CD4-positive, alpha-beta T cell (primary cell): ENCODE measurements at regions not wholly inside any gene's neighbourhood (a gene's known extent, or its start where the extent isn't known, plus 50 kb on each side); places are given as distances from the start of the nearest gene placed in this dataset.

Experiments
- ATAC-seq: fragments of 200-7000 bp; cut with Tn5 transposase; one replicate; pipeline ENCODE4 v1.10.0; 2022; ENCODE audit warnings: mild to moderate bottlenecking; ENCODE audit not compliant: poor library complexity
- CTCF ChIA-PET: fragments of 350-600 bp; sonication (Branson Sonifier 250); formaldehyde crosslinking; loops from one replicate; lab custom pipeline; 2021; ENCODE audit warnings: antibody characterized with exemption, inconsistent platforms; lab: Charles Lee
- POLR2A ChIA-PET: fragments of 350-600 bp; sonication (Branson Sonifier 250); formaldehyde crosslinking; loops from one replicate; lab custom pipeline; 2021; ENCODE audit warnings: antibody characterized with exemption, inconsistent platforms; lab: Charles Lee
- DNase-seq, 14 experiments: peaks; one replicate each; pipeline ENCODE4 v3.0.0-alpha.2; 2013 to 2020; ENCODE audit warnings: mixed read lengths in 2 of 14
- H3K27ac ChIP-seq, 2 donors: one replicate each; pipeline versions ENCODE4 v1.5.1 to v1.7.0; 2013; ENCODE audit warnings: low read length in 2 of 2, low read depth in 1 of 2, mild to moderate bottlenecking in 1 of 2
- H3K27me3 ChIP-seq, 2 experiments: 1 replicate in 1 of 2; 2 replicates in 1 of 2; pipeline versions ENCODE4 v1.6.1 to v1.7.0; 2013; ENCODE audit warnings: low read length in 2 of 2, control low read depth in 1 of 2, mild to moderate bottlenecking in 1 of 2, moderate library complexity in 1 of 2; ENCODE audit not compliant: insufficient read depth in 2 of 2, control insufficient read depth in 1 of 2
- H3K36me3 ChIP-seq: one replicate; pipeline ENCODE4 v1.6.1; 2013; ENCODE audit warnings: low read length, control low read depth; ENCODE audit not compliant: insufficient read depth
- H3K4me1 ChIP-seq: one replicate; pipeline ENCODE4 v1.6.1; 2013; ENCODE audit warnings: low read length, control low read depth; ENCODE audit not compliant: insufficient read depth
- H3K4me3 ChIP-seq: one replicate; pipeline ENCODE4 v1.5.1; 2013; ENCODE audit warnings: mild to moderate bottlenecking, low read length, moderate library complexity
- H3K9me3 ChIP-seq, 2 experiments: 1 replicate in 1 of 2; 2 replicates in 1 of 2; pipeline versions ENCODE4 v1.6.1 to v1.7.0; 2013; ENCODE audit warnings: low read length in 2 of 2, mild to moderate bottlenecking in 2 of 2, control low read depth in 1 of 2, moderate library complexity in 1 of 2; ENCODE audit not compliant: control insufficient read depth in 1 of 2, insufficient read depth in 1 of 2
- H3K27ac Mint-ChIP-seq: one replicate; pipeline ENCODE4 v1.8.0; 2020; ENCODE audit warnings: mixed read lengths
- H3K27me3 Mint-ChIP-seq: one replicate; pipeline ENCODE4 v1.8.0; 2021; ENCODE audit warnings: mixed read lengths
- H3K36me3 Mint-ChIP-seq: one replicate; pipeline ENCODE4 v1.8.0; 2021; ENCODE audit warnings: low read depth, mixed read lengths
- H3K4me1 Mint-ChIP-seq: one replicate; pipeline ENCODE4 v1.8.0; 2021; ENCODE audit warnings: low read depth, mixed read lengths
- H3K4me3 Mint-ChIP-seq: one replicate; pipeline ENCODE4 v1.8.0; 2020; ENCODE audit warnings: mild to moderate bottlenecking, mixed read lengths
- H3K9me3 Mint-ChIP-seq: one replicate; pipeline ENCODE4 v1.8.0; 2020; ENCODE audit warnings: mixed read lengths
- intact Hi-C, 2 experiments: fragments of 100-400 bp; cut with DNase I in 1 of 2; cut with micrococcal nuclease in 1 of 2; formaldehyde crosslinking; loops; one replicate each; pipeline versions ENCODE4 v1.15.1 to v1.9.0; 2023 to 2025; cut with DNase I, micrococcal nuclease
- TF ChIP-seq, protein P1 (sequence below): fragments of 200-600 bp; IDR thresholded peaks from one replicate; pipeline ENCODE4 v1.8.0; 2022; ENCODE audit warnings: antibody characterized with exemption, mild to moderate bottlenecking

DNA sequence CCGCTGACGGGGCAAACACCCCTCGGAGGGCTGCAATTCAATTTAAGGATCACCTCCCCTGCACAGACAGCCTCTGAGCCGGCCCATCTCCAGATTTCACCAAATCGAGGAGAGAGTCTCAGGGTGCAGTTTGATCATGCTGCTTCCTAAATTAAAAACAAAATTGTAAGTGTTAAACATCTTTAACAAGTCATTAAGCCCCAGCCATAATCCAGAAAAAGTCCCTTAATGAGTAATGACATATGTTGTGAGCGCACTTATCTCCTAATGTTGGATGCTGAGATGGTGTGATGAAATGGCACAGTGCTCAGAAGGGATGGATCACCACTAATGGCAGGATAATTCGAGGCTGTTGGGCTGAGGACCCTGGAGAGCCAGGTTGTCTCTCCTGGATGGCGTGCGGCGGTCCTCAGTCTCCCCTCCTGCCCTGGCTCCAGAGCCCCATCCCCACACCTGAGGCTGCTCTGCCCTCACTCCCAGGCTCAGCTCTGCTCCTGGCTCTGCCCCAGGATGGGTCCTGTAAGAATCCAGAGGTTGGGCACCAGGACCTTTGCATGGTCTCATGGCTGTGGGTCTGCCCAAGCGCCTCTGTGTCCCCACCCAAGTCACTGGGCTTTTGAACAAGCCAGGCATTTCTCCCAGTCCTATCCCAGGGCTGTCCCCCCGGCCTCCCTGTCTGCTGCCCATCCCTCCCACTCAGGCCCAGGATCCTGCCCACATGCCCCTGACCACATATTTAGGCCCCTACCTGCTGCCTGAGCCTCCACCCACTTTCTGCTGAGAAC, 224.4 kb upstream of the POU3F1 start:
- Histone ChIP-seq H3K9me3 (peaks cover 0 to 12% of the 10 kb centered on the region in 2 experiments), H3K36me3 (no peaks in the 10 kb centered on the region), H3K27ac (no peak overlapping the region), H3K4me1 (no peaks in the 10 kb centered on the region), H3K4me3 (no peak overlapping the region), H3K27me3 (peaks cover 14 to 23% of the 10 kb centered on the region in 2 experiments)
- ChIA-PET CTCF (no interaction called here), POLR2A (no interaction called here)
- Mint-ChIP-seq H3K27ac (no peak overlapping the region), H3K27me3 (peaks cover 58% of the 10 kb centered on the region), H3K9me3 (no peaks in the 10 kb centered on the region), H3K36me3 (no peaks in the 10 kb centered on the region), H3K4me1 (no peaks in the 10 kb centered on the region), H3K4me3 (no peak overlapping the region)
- intact Hi-C loops, result no loop called here
- ATAC-seq (no peak), DNase-seq (no peak)
- TF ChIP-seq, protein P1, sequence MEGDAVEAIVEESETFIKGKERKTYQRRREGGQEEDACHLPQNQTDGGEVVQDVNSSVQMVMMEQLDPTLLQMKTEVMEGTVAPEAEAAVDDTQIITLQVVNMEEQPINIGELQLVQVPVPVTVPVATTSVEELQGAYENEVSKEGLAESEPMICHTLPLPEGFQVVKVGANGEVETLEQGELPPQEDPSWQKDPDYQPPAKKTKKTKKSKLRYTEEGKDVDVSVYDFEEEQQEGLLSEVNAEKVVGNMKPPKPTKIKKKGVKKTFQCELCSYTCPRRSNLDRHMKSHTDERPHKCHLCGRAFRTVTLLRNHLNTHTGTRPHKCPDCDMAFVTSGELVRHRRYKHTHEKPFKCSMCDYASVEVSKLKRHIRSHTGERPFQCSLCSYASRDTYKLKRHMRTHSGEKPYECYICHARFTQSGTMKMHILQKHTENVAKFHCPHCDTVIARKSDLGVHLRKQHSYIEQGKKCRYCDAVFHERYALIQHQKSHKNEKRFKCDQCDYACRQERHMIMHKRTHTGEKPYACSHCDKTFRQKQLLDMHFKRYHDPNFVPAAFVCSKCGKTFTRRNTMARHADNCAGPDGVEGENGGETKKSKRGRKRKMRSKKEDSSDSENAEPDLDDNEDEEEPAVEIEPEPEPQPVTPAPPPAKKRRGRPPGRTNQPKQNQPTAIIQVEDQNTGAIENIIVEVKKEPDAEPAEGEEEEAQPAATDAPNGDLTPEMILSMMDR, result no peak

DNA sequence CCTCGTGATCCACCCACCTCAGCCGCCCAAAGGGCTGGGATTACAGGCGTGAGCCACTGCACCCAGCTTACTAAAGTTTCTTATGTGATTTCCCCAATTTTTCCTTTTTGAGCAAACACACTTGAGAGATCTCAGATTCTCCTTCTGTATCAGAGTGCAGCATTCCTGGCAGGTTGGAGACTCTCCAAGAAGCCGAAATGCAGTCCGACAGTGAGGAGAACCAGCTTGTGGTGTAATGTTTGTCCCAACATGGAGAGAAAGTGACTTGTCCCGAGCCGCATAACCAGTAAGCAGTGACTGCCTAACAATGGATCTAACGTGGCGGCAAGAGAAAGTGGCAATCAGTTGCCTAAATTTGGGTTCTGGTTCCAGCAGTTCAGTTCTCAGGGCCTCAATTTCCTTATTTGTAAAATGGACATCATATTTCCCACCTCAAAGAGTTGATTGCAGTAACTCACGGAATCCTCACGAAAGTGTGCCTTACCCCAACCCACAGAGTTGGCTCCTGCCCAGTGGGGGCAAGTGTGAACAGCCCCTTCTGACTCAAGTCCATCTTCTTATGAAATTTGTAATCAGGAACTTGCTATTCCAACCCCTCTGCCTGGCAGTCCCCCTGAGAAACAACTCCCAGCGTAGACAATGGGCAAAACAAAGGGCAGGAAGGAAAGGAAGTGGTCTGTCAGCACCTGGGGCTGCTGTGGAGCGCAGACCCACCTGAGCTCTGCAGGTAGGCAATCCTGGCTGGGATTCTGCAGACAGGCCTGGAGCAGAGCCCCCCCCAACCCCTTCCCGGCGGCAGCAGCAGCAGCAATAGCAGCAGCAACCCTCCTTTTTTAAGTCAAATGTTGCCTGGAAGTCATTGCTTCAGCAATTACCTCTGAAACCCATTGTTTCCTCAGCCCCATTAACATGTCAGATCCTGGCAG, 223.6 kb upstream of the POU3F1 start:
- intact Hi-C loops, result no loop called here
- Histone ChIP-seq H3K4me3 (no peak overlapping the region), H3K36me3 (no peaks in the 10 kb centered on the region), H3K9me3 (peaks cover 0 to 10% of the 10 kb centered on the region in 2 experiments), H3K4me1 (no peaks in the 10 kb centered on the region), H3K27ac (no peak overlapping the region), H3K27me3 (peaks cover 14 to 23% of the 10 kb centered on the region in 2 experiments)
- H3K36me3 Mint-ChIP-seq, result no peaks in the 10 kb centered on the region
- DNase-seq (no peak), ATAC-seq (no peak)
- no peak overlapping the region for H3K4me3 Mint-ChIP-seq
- ChIA-PET POLR2A (no interaction called here), CTCF (no interaction called here)
- TF ChIP-seq, protein P1, result no peak
- H3K27ac Mint-ChIP-seq, result no peak overlapping the region
- H3K9me3 Mint-ChIP-seq, result no peaks in the 10 kb centered on the region
- H3K4me1 Mint-ChIP-seq, result no peaks in the 10 kb centered on the region
- H3K27me3 Mint-ChIP-seq, result peaks cover 59% of the 10 kb centered on the region

DNA sequence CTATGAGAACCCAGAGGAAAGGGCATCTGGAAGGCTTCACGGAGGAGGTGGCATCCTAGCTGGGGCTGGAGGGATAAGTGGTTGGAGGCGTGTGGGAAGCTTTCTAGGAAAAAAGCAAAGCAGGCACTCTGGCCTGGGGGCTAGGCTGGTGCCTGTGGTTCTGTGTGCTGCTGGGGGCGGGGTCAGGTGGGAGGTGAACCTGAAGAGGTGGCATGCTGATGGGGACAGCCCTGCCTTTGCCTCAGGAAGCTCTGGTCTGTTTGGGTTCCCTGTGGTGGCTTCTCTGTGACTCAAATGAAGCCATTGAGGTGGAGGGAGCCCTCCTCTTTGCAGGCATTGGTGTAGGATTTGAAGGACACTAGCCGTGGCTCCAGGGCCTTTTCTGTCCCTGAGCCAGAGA, 221.6 kb upstream of the POU3F1 start:
- ATAC-seq, result no peak

More for the DNA sequence above, 221.6 kb upstream of the POU3F1 start:
- no peaks in the 10 kb centered on the region for H3K36me3 Mint-ChIP-seq
- H3K27ac Mint-ChIP-seq, result no peak overlapping the region
- H3K4me1 Mint-ChIP-seq, result no peaks in the 10 kb centered on the region
- peaks cover 44% of the 10 kb centered on the region for H3K27me3 Mint-ChIP-seq
- ChIA-PET POLR2A (no interaction called here), CTCF (no interaction called here)
- intact Hi-C loops, result no loop called here
- H3K27ac ChIP-seq, result no peak overlapping the region
- no peak for DNase-seq
- no peak overlapping the region for H3K4me3 ChIP-seq
- no peak overlapping the region for H3K4me3 Mint-ChIP-seq
- TF ChIP-seq, protein P1, result no peak
- no peaks in the 10 kb centered on the region for H3K9me3 Mint-ChIP-seq
- H3K27me3 ChIP-seq, result peaks cover 10 to 14% of the 10 kb centered on the region in 2 experiments
- no peaks in the 10 kb centered on the region for H3K36me3 ChIP-seq
- peaks cover 0 to 9% of the 10 kb centered on the region in 2 experiments for H3K9me3 ChIP-seq
- H3K4me1 ChIP-seq, result no peaks in the 10 kb centered on the region
